HFFc6 (cell line): ENCODE measurements at regions not wholly inside any gene's neighbourhood (a gene's known extent, or its start where the extent isn't known, plus 50 kb on each side); places are given as distances from the start of the nearest gene placed in this dataset.

Experiments used
- DNase-seq: peaks from one replicate; pipeline ENCODE4 v3.0.0-alpha.2; 2018
- H3K27ac Mint-ChIP-seq: 2 replicates; pipeline ENCODE4 v1.8.0; 2020; ENCODE audit warnings: mild to moderate bottlenecking, mixed read lengths
- H3K27me3 Mint-ChIP-seq: 2 replicates; pipeline ENCODE4 v1.8.0; 2021; ENCODE audit warnings: mild to moderate bottlenecking, moderate library complexity, mixed read lengths; ENCODE audit not compliant: insufficient read depth
- H3K36me3 Mint-ChIP-seq: 2 replicates; pipeline ENCODE4 v1.8.0; 2021; ENCODE audit warnings: low read depth, mixed read lengths
- H3K4me1 Mint-ChIP-seq: 2 replicates; pipeline ENCODE4 v1.8.0; 2020; ENCODE audit warnings: low read depth, mixed read lengths
- H3K4me3 Mint-ChIP-seq: 2 replicates; pipeline ENCODE4 v1.8.0; 2020; ENCODE audit warnings: mild to moderate bottlenecking, moderate library complexity, mixed read lengths
- H3K9me3 Mint-ChIP-seq: 2 replicates; pipeline ENCODE4 v1.8.0; 2020; ENCODE audit warnings: mild to moderate bottlenecking, mixed read lengths
- CTCF ChIP-seq: fragments of 200-600 bp; sonication (generic); IDR thresholded peaks from 2 replicates; pipeline ENCODE4 v1.5.0; 2021; ENCODE audit warnings: antibody characterized with exemption, mild to moderate bottlenecking

GRCh38 chr1:101697072-101697471, 299.7 kb downstream of the OLFM3 start:
- no peak for TF ChIP-seq CTCF
- Mint-ChIP-seq H3K27ac (no peak overlapping the region), H3K27me3 (no peaks in the 10 kb centered on the region), H3K36me3 (no peaks in the 10 kb centered on the region), H3K9me3 (peaks cover 14% of the 10 kb centered on the region), H3K4me3 (no peak overlapping the region), H3K4me1 (no peaks in the 10 kb centered on the region)
- DNase-seq, result no peak

- TF ChIP-seq CTCF, result no peak
- H3K27me3 Mint-ChIP-seq, result no peaks in the 10 kb centered on the region
- no peak overlapping the region for H3K27ac Mint-ChIP-seq
Measured at GRCh38 chr1:101698681-101699080, 298.0 kb downstream of the OLFM3 start.

GRCh38 chr1:101704895-101705294, 291.8 kb downstream of the OLFM3 start:
- DNase-seq, result no peak
- Mint-ChIP-seq H3K27ac (no peak overlapping the region), H3K4me3 (no peak overlapping the region), H3K9me3 (peaks cover 18% of the 10 kb centered on the region), H3K36me3 (no peaks in the 10 kb centered on the region), H3K27me3 (no peaks in the 10 kb centered on the region), H3K4me1 (no peaks in the 10 kb centered on the region)
- TF ChIP-seq CTCF, result no peak

More at GRCh38 chr1:101698681-101699080, 298.0 kb downstream of the OLFM3 start:
- Mint-ChIP-seq H3K36me3 (no peaks in the 10 kb centered on the region), H3K9me3 (peaks cover 13% of the 10 kb centered on the region), H3K4me3 (no peak overlapping the region), H3K4me1 (no peaks in the 10 kb centered on the region)
- DNase-seq, result no peak

GRCh38 chr1:101706366-101706765, 290.4 kb downstream of the OLFM3 start:
- Mint-ChIP-seq H3K4me3 (no peak overlapping the region), H3K27ac (no peak overlapping the region), H3K27me3 (no peaks in the 10 kb centered on the region), H3K9me3 (peaks cover 26% of the 10 kb centered on the region), H3K4me1 (no peaks in the 10 kb centered on the region), H3K36me3 (no peaks in the 10 kb centered on the region)
- no peak for DNase-seq
- no peak for TF ChIP-seq CTCF

GRCh38 chr1:101709721-101710120, 287.0 kb downstream of the OLFM3 start:
- no peaks in the 10 kb centered on the region; the same call in 1 of the 2 replicates for H3K27me3 Mint-ChIP-seq
- no peaks in the 10 kb centered on the region for H3K4me1 Mint-ChIP-seq
- H3K36me3 Mint-ChIP-seq, result no peaks in the 10 kb centered on the region
- H3K4me3 Mint-ChIP-seq, result no peak overlapping the region
- DNase-seq, result no peak
- no peak for TF ChIP-seq CTCF
- H3K27ac Mint-ChIP-seq, result no peak overlapping the region
- H3K9me3 Mint-ChIP-seq, result peaks cover 27% of the 10 kb centered on the region

GRCh38 chr1:101713760-101714159, 283.0 kb downstream of the OLFM3 start:
- H3K4me1 Mint-ChIP-seq, result no peaks in the 10 kb centered on the region
- H3K9me3 Mint-ChIP-seq, result peaks cover 25% of the 10 kb centered on the region
- no peak overlapping the region for H3K4me3 Mint-ChIP-seq
- DNase-seq, result no peak
- no peaks in the 10 kb centered on the region for H3K36me3 Mint-ChIP-seq
- no peak overlapping the region for H3K27ac Mint-ChIP-seq
- H3K27me3 Mint-ChIP-seq, result no peaks in the 10 kb centered on the region; the same call in 1 of the 2 replicates
- no peak for TF ChIP-seq CTCF
